Common myeloid progenitor, CD34-positive (primary cell): ENCODE measurements at regions not wholly inside any gene's neighbourhood (a gene's known extent, or its start where the extent isn't known, plus 50 kb on each side); places are given as distances from the start of the nearest gene placed in this dataset.
A peak's percentile ranks its signal among the peaks of the same experiment; 100 is the strongest.
"Not testable (repeated sequence)": the region's sequence is repeated elsewhere in the genome, so short reads cannot be mapped to it uniquely, and the experiment has no call there.

ENCODE experiments used
- CTCF ChIA-PET: fragments of 350-600 bp; sonication (Branson Sonifier 250); formaldehyde crosslinking; loops from one replicate; lab custom pipeline; 2021; ENCODE audit warnings: antibody characterized with exemption; lab: Charles Lee
- POLR2A ChIA-PET: fragments of 350-600 bp; sonication (Branson Sonifier 250); formaldehyde crosslinking; loops from one replicate; lab custom pipeline; 2021; ENCODE audit warnings: antibody characterized with exemption; lab: Charles Lee
- DNase-seq, 3 donors: peaks; one replicate each; pipeline versions ENCODE4 v3.0.0 to v3.0.0-alpha.2; 2013
- H3K27ac ChIP-seq, 2 experiments: 1 replicate in 1 of 2; 2 replicates in 1 of 2; pipeline ENCODE4 v1.7.0; 2013; ENCODE audit warnings: inconsistent platforms in 2 of 2, low read length in 2 of 2, mild to moderate bottlenecking in 2 of 2, low read depth in 1 of 2, moderate library complexity in 1 of 2; ENCODE audit not compliant: severe bottlenecking in 2 of 2, insufficient read depth in 1 of 2, poor library complexity in 1 of 2
- H3K27me3 ChIP-seq, 5 experiments: replicated peaks in 2 of 5; 1 replicate in 3 of 5; 2 replicates in 2 of 5; pipeline versions ENCODE4 v1.6.1 to v1.7.0; 2013; ENCODE audit warnings: low read length in 4 of 5, mild to moderate bottlenecking in 2 of 5, moderate library complexity in 2 of 5, inconsistent platforms in 1 of 5; ENCODE audit not compliant: insufficient read depth in 5 of 5, control insufficient read depth in 4 of 5
- H3K36me3 ChIP-seq, 4 experiments: 1 replicate in 2 of 4; 2 replicates in 2 of 4; pipeline versions ENCODE4 v1.6.1 to v1.7.0; 2013; ENCODE audit warnings: low read length in 3 of 4, control low read depth in 1 of 4, mild to moderate bottlenecking in 1 of 4; ENCODE audit not compliant: control insufficient read depth in 4 of 4, insufficient read depth in 4 of 4
- H3K4me1 ChIP-seq, 4 experiments: 1 replicate in 3 of 4; 2 replicates in 1 of 4; pipeline versions ENCODE4 v1.6.1 to v1.7.1; 2013; ENCODE audit warnings: low read length in 3 of 4, mild to moderate bottlenecking in 3 of 4, control low read depth in 1 of 4, inconsistent platforms in 1 of 4, moderate library complexity in 1 of 4; ENCODE audit not compliant: control insufficient read depth in 4 of 4, insufficient read depth in 4 of 4; ENCODE audit errors: control extremely low read depth in 1 of 4
- H3K4me3 ChIP-seq, 7 experiments: 1 replicate in 4 of 7; 2 replicates in 3 of 7; pipeline versions ENCODE4 v1.5.1 to v1.7.0; 2013; ENCODE audit warnings: mild to moderate bottlenecking in 7 of 7, low read length in 6 of 7, moderate library complexity in 6 of 7, inconsistent platforms in 2 of 7, low read depth in 2 of 7, control low read depth in 1 of 7; ENCODE audit not compliant: insufficient read depth in 4 of 7, control insufficient read depth in 1 of 7; ENCODE audit errors: extremely low read depth in 1 of 7
- H3K9me3 ChIP-seq, 5 experiments: 1 replicate in 4 of 5; 2 replicates in 1 of 5; pipeline versions ENCODE4 v1.6.1 to v1.7.1; 2013; ENCODE audit warnings: low read length in 4 of 5, mild to moderate bottlenecking in 2 of 5, inconsistent platforms in 1 of 5, low read depth in 1 of 5, moderate library complexity in 1 of 5; ENCODE audit not compliant: control insufficient read depth in 4 of 5, insufficient read depth in 2 of 5; ENCODE audit errors: control extremely low read depth in 1 of 5
- WGBS: methylation state at CpG from one replicate; pipeline ENCODE4 v1.1.5; 2013; ENCODE audit not compliant: insufficient coverage; 5-methylcytosine and 5-hydroxymethylcytosine counted together

GRCh38 chr1:222470252-222470805 lies 77.6 kb downstream of the HHIPL2 start:
- no CpG with 5 or more reads among the region's 15 CpGs for WGBS
- CTCF ChIA-PET = not testable (repeated sequence)

DNA sequence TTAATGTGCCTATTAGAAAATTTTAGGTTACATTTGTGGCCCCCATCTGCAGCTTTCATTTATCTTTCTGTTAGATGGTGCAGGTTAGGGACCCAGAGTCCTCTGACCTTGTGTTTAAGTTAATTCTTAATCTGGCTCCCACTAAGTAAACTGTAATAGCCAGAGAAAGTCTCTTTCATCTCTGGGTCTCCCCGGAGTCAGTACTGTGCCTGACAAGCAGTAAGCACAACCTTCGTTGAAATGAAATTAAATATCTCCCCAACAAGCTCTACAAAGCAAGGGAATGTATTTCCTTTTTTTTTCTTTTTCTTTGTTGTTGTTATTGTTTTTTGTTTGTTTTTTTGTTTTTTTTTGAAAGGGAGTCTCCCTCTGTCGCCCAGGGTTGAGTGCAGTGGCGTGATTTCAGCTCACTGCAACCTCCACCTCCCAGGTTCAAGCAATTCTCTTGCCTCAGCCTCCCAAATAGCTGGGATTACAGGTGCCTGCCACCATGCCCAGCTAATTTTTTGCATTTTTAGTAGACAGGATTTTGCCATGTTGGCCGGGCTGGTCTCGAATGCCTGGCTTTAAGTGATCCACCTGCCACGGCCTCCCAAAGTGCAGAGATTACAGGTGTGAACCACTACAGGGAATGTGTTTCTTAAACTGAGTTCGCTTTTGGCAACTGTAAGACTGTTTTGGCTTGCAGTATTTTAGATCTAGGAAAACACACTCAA lies 81.6 kb downstream of the HHIPL2 start:
- no peaks in the 10 kb centered on the region for H3K27me3 ChIP-seq
- no peak overlapping the region for H3K27ac ChIP-seq
- H3K9me3 ChIP-seq = no peaks in the 10 kb centered on the region
- peak overlapping the region in 1 of 7 experiments; percentile 84 for H3K4me3 ChIP-seq
- ChIA-PET CTCF (interaction anchor here (1.5 to 3.9 kb wide), 3 partner anchors 150 to 179 kb away, joined by 5 to 42 read pairs (median 6); no protein-coding TSS in a partner anchor), POLR2A (interaction anchor here (0.5 kb wide), 1 partner anchor 242 kb away, joined by 6 read pairs; no protein-coding TSS in a partner anchor)
- H3K36me3 ChIP-seq = no peaks in the 10 kb centered on the region
- no peak for DNase-seq
- WGBS = 100% methylated on average over 4 of the region's 8 CpGs
- peaks cover 0 to 7% (median 3%) of the 10 kb centered on the region in 4 experiments for H3K4me1 ChIP-seq

More at GRCh38 chr1:222470252-222470805, 77.6 kb downstream of the HHIPL2 start:
- H3K27ac ChIP-seq, H3K9me3 ChIP-seq, H3K27me3 ChIP-seq, POLR2A ChIA-PET, H3K36me3 ChIP-seq, H3K4me1 ChIP-seq, H3K4me3 ChIP-seq, DNase-seq: not testable (repeated sequence)

- under 1% methylated on average over 42 of the region's 46 CpGs for WGBS
- peak; percentile 83 to 93 (median 92) for DNase-seq
- ChIA-PET POLR2A (interaction anchor here (0.5 to 0.6 kb wide), 2 partner anchors 243 to 791 kb away, joined by 3 to 6 read pairs; no protein-coding TSS in a partner anchor), CTCF (interaction anchor here (0.5 to 3.9 kb wide), 13 partner anchors 11 to 248 kb away, joined by 3 to 42 read pairs (median 4); no protein-coding TSS in a partner anchor)
- Histone ChIP-seq H3K27me3 (no peaks in the 10 kb centered on the region), H3K4me1 (peaks cover 0 to 7% (median 3%) of the 10 kb centered on the region in 4 experiments), H3K27ac (peak overlapping the region; percentile 74 to 80), H3K4me3 (peak overlapping the region; percentile 33 to 84 (median 74)), H3K9me3 (no peaks in the 10 kb centered on the region), H3K36me3 (no peaks in the 10 kb centered on the region)
These were observed 82.5 kb downstream of the HHIPL2 start for GRCh38 chr1:222465211-222466041.

DNA sequence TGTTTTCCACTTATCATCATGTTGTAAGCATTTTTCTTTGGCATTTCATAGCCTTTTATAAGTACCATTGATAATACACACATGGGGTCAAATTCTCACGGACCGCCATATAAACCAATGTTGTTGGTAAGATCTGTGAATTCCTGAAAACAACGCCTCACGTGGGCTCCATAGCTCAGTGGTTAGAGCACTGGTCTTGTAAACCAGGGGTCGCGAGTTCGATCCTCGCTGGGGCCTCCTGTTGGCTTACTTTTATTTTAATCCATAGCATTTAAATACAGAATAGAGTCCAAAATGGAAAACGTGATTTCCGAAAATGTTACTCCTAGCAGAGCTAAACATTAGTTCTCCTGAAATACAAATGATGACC lies 83.1 kb downstream of the HHIPL2 start:
- WGBS = 0% methylated on average over 5 of the region's 10 CpGs
- Histone ChIP-seq H3K9me3 (no peaks in the 10 kb centered on the region), H3K4me1 (peaks cover 0 to 7% (median 3%) of the 10 kb centered on the region in 4 experiments), H3K4me3 (peak overlapping the region; percentile 33 to 84 (median 74)), H3K27me3 (no peaks in the 10 kb centered on the region), H3K27ac (peak overlapping the region in 1 of 2 experiments; percentile 75), H3K36me3 (no peaks in the 10 kb centered on the region)
- ChIA-PET CTCF (interaction anchor here (0.6 to 3.9 kb wide), 11 partner anchors 10 to 249 kb away, joined by 3 to 42 read pairs (median 4); no protein-coding TSS in a partner anchor), POLR2A (interaction anchor here (0.6 kb wide), 1 partner anchor 791 kb away, joined by 3 read pairs; no protein-coding TSS in a partner anchor)
- DNase-seq = peak; percentile 85 to 92 (median 90)

DNA sequence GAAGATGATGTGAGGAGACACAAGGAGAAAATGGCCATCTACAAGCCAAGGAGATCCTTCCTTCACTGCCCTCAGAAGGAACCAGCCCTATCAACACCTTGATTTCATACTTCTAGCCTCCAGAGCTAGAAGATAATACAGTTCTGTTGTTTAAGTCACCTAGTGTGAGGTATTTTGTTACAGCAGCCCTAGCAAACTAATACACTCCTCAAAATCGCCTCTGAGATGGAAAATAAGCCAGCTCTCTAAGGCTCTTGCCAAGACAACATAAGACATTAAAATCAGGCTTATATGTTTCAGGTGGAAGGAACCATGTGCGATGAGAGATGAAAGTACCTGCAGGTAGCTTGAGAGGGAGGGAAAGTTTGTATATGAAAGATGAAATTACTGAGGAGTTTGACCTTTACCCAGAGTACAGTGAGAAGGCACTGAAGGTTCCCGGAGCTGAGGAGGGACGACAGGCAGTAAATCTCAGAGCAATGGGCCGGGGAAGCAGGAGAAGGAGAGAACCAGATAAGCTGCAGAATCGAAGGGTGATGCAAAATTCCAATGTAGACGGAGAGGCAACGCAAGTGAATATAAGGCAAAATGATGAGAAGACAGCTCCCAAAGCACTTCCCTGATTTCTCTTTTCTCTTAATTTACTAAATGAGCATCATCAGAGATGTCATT lies 84.7 kb downstream of the HHIPL2 start:
- Histone ChIP-seq H3K9me3 (peaks cover 0 to 9% (median 2%) of the 10 kb centered on the region in 5 experiments), H3K4me1 (peaks cover 0 to 7% (median 3%) of the 10 kb centered on the region in 4 experiments), H3K27ac (no peak overlapping the region), H3K4me3 (no peak overlapping the region), H3K27me3 (no peaks in the 10 kb centered on the region), H3K36me3 (no peaks in the 10 kb centered on the region)
- WGBS = 88% methylated on average over 3 of the region's 8 CpGs
- ChIA-PET POLR2A (no interaction called here), CTCF (interaction anchor here (1.3 to 3.9 kb wide), 3 partner anchors 8 to 172 kb away, joined by 4 to 42 read pairs (median 23); no protein-coding TSS in a partner anchor)
- no peak for DNase-seq

DNA sequence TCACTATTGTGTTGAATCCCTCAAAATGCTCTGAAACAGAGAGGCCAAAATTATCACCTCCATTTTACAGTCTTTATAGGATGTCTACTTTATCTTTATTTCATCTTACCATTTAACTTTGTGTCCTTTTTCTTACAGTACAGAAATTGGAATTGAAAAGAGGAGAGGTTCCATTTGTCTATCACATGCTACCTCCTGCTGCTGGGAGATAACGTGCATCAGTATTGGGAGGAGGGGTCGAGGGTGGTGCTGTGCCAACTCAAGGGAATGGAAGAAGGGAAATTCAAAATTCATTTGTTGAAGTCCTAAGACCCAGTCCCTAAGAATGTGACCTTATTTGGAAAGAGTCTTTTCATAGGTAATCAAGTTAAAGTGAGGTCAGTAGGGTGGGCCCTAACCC lies 85.3 kb downstream of the HHIPL2 start:
- Histone ChIP-seq H3K4me3 (no peak overlapping the region), H3K27ac (no peak overlapping the region), H3K4me1 (peaks cover 0 to 7% (median 3%) of the 10 kb centered on the region in 4 experiments), H3K9me3 (peaks cover 0 to 15% (median 6%) of the 10 kb centered on the region in 5 experiments), H3K27me3 (no peaks in the 10 kb centered on the region), H3K36me3 (no peaks in the 10 kb centered on the region)
- no peak for DNase-seq
- ChIA-PET CTCF (interaction anchor here (1.1 to 3.1 kb wide), 3 partner anchors 8 to 14 kb away, joined by 3 to 23 read pairs (median 4); no protein-coding TSS in a partner anchor), POLR2A (no interaction called here)
- WGBS = 93% methylated on average over 2 of the region's 2 CpGs
